GM12878 (cell line): ENCODE measurements at regions not wholly inside any gene's neighbourhood (a gene's known extent, or its start where the extent isn't known, plus 50 kb on each side); places are given as distances from the start of the nearest gene placed in this dataset.

Experiments
- ATAC-seq: fragments of 200-7000 bp; cut with Tn5 transposase; 3 replicates; pipeline ENCODE4 v1.9.1; 2020; ENCODE audit warnings: mild to moderate bottlenecking, moderate library complexity
- BruUV-seq: library from RNA; stranded (reverse); fragments of 400-500 nt; replicated peaks from 2 replicates; lab custom pipeline; 2021; lab: Mats Ljungman, UMichigan
- CTCF ChIA-PET: fragments of 300-600 bp; sonication (Branson Sonifier 250); formaldehyde crosslinking; extraction: SDS; loops from one replicate; lab custom pipeline; 2021; ENCODE audit warnings: inconsistent platforms; lab: Yijun Ruan, JAX
- POLR2A ChIA-PET: fragments of 350-600 bp; formaldehyde crosslinking; extraction: SDS; loops from one replicate; lab custom pipeline; 2021; ENCODE audit warnings: inconsistent platforms; lab: Charles Lee
- RAD21 ChIA-PET: fragments of 300-600 bp; sonication (Branson Sonifier 250); formaldehyde crosslinking; loops from one replicate; lab custom pipeline; 2023; ENCODE audit warnings: antibody characterized with exemption; ENCODE audit not compliant: unreplicated experiment; lab: Charles Lee
- SMC1A ChIA-PET: fragments of 300-600 bp; sonication (Branson Sonifier 250); formaldehyde crosslinking; loops from one replicate; lab custom pipeline; 2023; ENCODE audit not compliant: unreplicated experiment, uncharacterized antibody; lab: Charles Lee
- DNase-seq: peaks from one replicate; pipeline ENCODE4 v3.0.0-alpha.2; 2011; ENCODE audit warnings: low read depth, low spot score
- FAIRE-seq: peaks from 3 replicates; lab custom pipeline; 2011; peaks lifted over from hg19 to GRCh38; lab: Jason Lieb, UNC
- H2AFZ ChIP-seq: 2 replicates; pipeline ENCODE4 v1.6.0; 2011; ENCODE audit warnings: low read depth, low read length, control low read depth; ENCODE audit not compliant: control insufficient read depth
- H3K27ac ChIP-seq: 2 replicates; pipeline ENCODE4 v1.5.1; 2011; ENCODE audit warnings: control low read depth; ENCODE audit not compliant: control insufficient read depth, insufficient read depth
- H3K27me3 ChIP-seq, 2 experiments: replicated peaks in 1 of 2; 2 replicates each; pipeline versions ENCODE4 v1.6.0 to v1.6.1; 2011; ENCODE audit warnings: low read length in 1 of 2; ENCODE audit not compliant: control insufficient read depth in 2 of 2, insufficient read depth in 2 of 2
- H3K36me3 ChIP-seq, 2 experiments: 2 replicates each; pipeline ENCODE4 v1.5.1; 2011; ENCODE audit warnings: low read length in 1 of 2; ENCODE audit not compliant: control insufficient read depth in 2 of 2, insufficient read depth in 2 of 2
- H3K4me1 ChIP-seq: 2 replicates; pipeline ENCODE4 v1.6.1; 2011; ENCODE audit warnings: mild to moderate bottlenecking, low read length, moderate library complexity, mixed read lengths; ENCODE audit not compliant: control insufficient read depth, insufficient read depth
- H3K4me2 ChIP-seq: 2 replicates; pipeline ENCODE4 v1.6.0; 2011; ENCODE audit warnings: control low read depth; ENCODE audit not compliant: control insufficient read depth, insufficient read depth
- H3K4me3 ChIP-seq: fragments of 200-600 bp; sonication (generic); 2 replicates; pipeline ENCODE4 v1.5.1; 2016
- H3K79me2 ChIP-seq: 2 replicates; pipeline ENCODE4 v1.6.0; 2011; ENCODE audit warnings: low read length; ENCODE audit not compliant: control insufficient read depth, insufficient read depth
- H3K9ac ChIP-seq: 2 replicates; pipeline ENCODE4 v1.8.0; 2011; ENCODE audit warnings: low read length, control low read depth, mixed read lengths; ENCODE audit not compliant: control insufficient read depth, insufficient read depth
- H3K9me3 ChIP-seq: replicated peaks from 3 replicates; pipeline ENCODE4 v1.5.1; 2011; ENCODE audit warnings: mild to moderate bottlenecking, low read length; ENCODE audit not compliant: control insufficient read depth, insufficient read depth
- H4K20me1 ChIP-seq: 2 replicates; pipeline ENCODE4 v1.6.0; 2011; ENCODE audit not compliant: control insufficient read depth, insufficient read depth
- ATF7 ChIP-seq: fragments of 450-650 bp; IDR thresholded peaks from 2 replicates; pipeline ENCODE4 v1.6.1; 2016; ENCODE audit warnings: low read depth, mild to moderate bottlenecking
- BACH1 ChIP-seq: fragments of 450-650 bp; IDR thresholded peaks from 2 replicates; pipeline ENCODE4 v1.6.1; 2017; ENCODE audit warnings: mild to moderate bottlenecking, borderline replicate concordance
- CBX3 ChIP-seq: fragments of 200-600 bp; sonication (generic); IDR thresholded peaks from 2 replicates; pipeline ENCODE4 v1.6.1; 2016; ENCODE audit warnings: low read depth, borderline replicate concordance
- E2F8 ChIP-seq: fragments of 450-650 bp; IDR thresholded peaks from 2 replicates; pipeline ENCODE4 v1.6.1; 2018; ENCODE audit warnings: mild to moderate bottlenecking, low read depth, moderate library complexity; ENCODE audit not compliant: partially characterized antibody
- EGR1 ChIP-seq, 2 experiments: IDR thresholded peaks; 1 replicate in 1 of 2; 2 replicates in 1 of 2; pipeline ENCODE4 v1.6.1; 2011 to 2012; ENCODE audit warnings: low read depth in 2 of 2, low read length in 2 of 2, borderline replicate concordance in 1 of 2, mild to moderate bottlenecking in 1 of 2, moderate library complexity in 1 of 2
- KLF5 ChIP-seq: fragments of 450-650 bp; IDR thresholded peaks from 2 replicates; pipeline ENCODE4 v1.6.1; 2014; ENCODE audit warnings: mild to moderate bottlenecking; ENCODE audit not compliant: partially characterized antibody
- MEF2B ChIP-seq: fragments of 450-650 bp; IDR thresholded peaks from 2 replicates; pipeline ENCODE4 v1.6.1; 2018; ENCODE audit warnings: mild to moderate bottlenecking, moderate library complexity; ENCODE audit not compliant: partially characterized antibody, poor library complexity, severe bottlenecking
- NBN ChIP-seq: fragments of 450-650 bp; IDR thresholded peaks from 2 replicates; pipeline ENCODE4 v1.6.1; 2016
- PAX5 ChIP-seq: IDR thresholded peaks from 2 replicates; pipeline ENCODE4 v1.6.1; 2011; ENCODE audit warnings: low read depth, low read length, borderline replicate concordance
- PKNOX1 ChIP-seq: fragments of 450-650 bp; IDR thresholded peaks from 2 replicates; pipeline ENCODE4 v1.6.1; 2016; ENCODE audit warnings: mild to moderate bottlenecking
- RBBP5 ChIP-seq: fragments of 200-600 bp; sonication (generic); conservative IDR thresholded peaks from 2 replicates; pipeline ENCODE4 v1.6.1; 2016
- SMAD1 ChIP-seq: fragments of 450-650 bp; IDR thresholded peaks from 2 replicates; pipeline ENCODE4 v1.6.1; 2018; ENCODE audit warnings: mild to moderate bottlenecking, low read depth; ENCODE audit not compliant: partially characterized antibody
- SP1 ChIP-seq: IDR thresholded peaks from one replicate; pipeline ENCODE4 v1.6.1; 2011; ENCODE audit warnings: low read depth, low read length
- TARDBP ChIP-seq: IDR thresholded peaks from 2 replicates; pipeline ENCODE4 v1.6.1; 2016; ENCODE audit warnings: borderline replicate concordance
- WRNIP1 ChIP-seq: IDR thresholded peaks from 2 replicates; pipeline ENCODE4 v1.6.1; 2011; ENCODE audit warnings: low read depth, low read length, improper control_type of control experiment, borderline replicate concordance
- ZBTB4 ChIP-seq: fragments of 450-650 bp; formaldehyde crosslinking; IDR thresholded peaks from 2 replicates; pipeline ENCODE4 v1.4.0; 2022; ENCODE audit warnings: mild to moderate bottlenecking, moderate library complexity
- ZNF24 ChIP-seq: fragments of 450-650 bp; IDR thresholded peaks from 2 replicates; pipeline ENCODE4 v1.6.1; 2017; ENCODE audit warnings: antibody characterized with exemption, mild to moderate bottlenecking
- WGBS: methylation state at CpG from one replicate; pipeline ENCODE4 v1.1.6; 2016; ENCODE audit warnings: low lambda C conversion rate; ENCODE audit not compliant: insufficient replicate concordance, insufficient coverage; ENCODE audit errors: missing lambda C conversion rate; 5-methylcytosine and 5-hydroxymethylcytosine counted together
- in situ Hi-C: fragments of 300-500 bp; cut with MboI; formaldehyde crosslinking; loops from 9 replicates; pipeline ENCODE4 v1.14.3; 2018; ENCODE audit warnings: mixed read lengths
- intact Hi-C: fragments of 100-400 bp; cut with micrococcal nuclease; formaldehyde crosslinking; loops from one replicate; pipeline ENCODE4 v1.14.2; 2022; ENCODE audit not compliant: unreplicated experiment

GRCh38 chr18:76759056-76759455 is 63.3 kb upstream of the ZNF236 start (continued):
- TF ChIP-seq MEF2B (no peak), ZNF24 (no peak), SMAD1 (no peak), TARDBP (no peak), SP1 (no peak), ATF7 (no peak), BACH1 (no peak), ZBTB4 (no peak), PKNOX1 (no peak), WRNIP1 (no peak), CBX3 (no peak)

- SMC1A ChIA-PET, result interaction anchor here (0.7 kb wide), 1 partner anchor 691 kb away, joined by 3 read pairs; no protein-coding TSS in a partner anchor
- no peaks in the 10 kb centered on the region for H3K4me1 ChIP-seq
- intact Hi-C loops, result no loop called here
- H3K4me3 ChIP-seq, result no peak overlapping the region
- H3K9me3 ChIP-seq, result no peaks in the 10 kb centered on the region
- no peak for DNase-seq
- POLR2A ChIA-PET, result no interaction called here
- no peaks in the 10 kb centered on the region for H3K36me3 ChIP-seq
- H3K4me2 ChIP-seq, result no peak overlapping the region
- RAD21 ChIA-PET, result no interaction called here
- H3K9ac ChIP-seq, result no peak overlapping the region
- H2AFZ ChIP-seq, result no peak overlapping the region
- no peak overlapping the region for H3K27ac ChIP-seq
- ATAC-seq, result no peak
- 47% methylated on average over 11 of the region's 15 CpGs for WGBS
- no peaks in the 10 kb centered on the region for H3K27me3 ChIP-seq
- BruUV-seq, result no TSS peak
- H3K79me2 ChIP-seq, result no peaks in the 10 kb centered on the region
- in situ Hi-C loops, result no loop called here
- H4K20me1 ChIP-seq, result no peaks in the 10 kb centered on the region
- no peak for FAIRE-seq
- CTCF ChIA-PET, result no interaction called here
- TF ChIP-seq RBBP5 (no peak), ATF7 (no peak), NBN (no peak), EGR1 (IDR thresholded peaks at IDR 0.05; ENCODE audit: borderline replicate concordance in 1 of 2, low read depth in 2 of 2, low read length in 2 of 2) (no peak), KLF5 (no peak), E2F8 (no peak), PAX5 (no peak)
Measured at GRCh38 chr18:76757925-76758324, 64.4 kb upstream of the ZNF236 start.
